ENCODE measurements at regions not wholly inside any gene's neighbourhood (a gene's known extent, or its start where the extent isn't known, plus 50 kb on each side); places are given as distances from the start of the nearest gene placed in this dataset.

- WGBS, 2 donors, result 58 to 59% methylated on average over 3 of the region's 3 CpGs
- DNase-seq (ENCODE audit: low spot score in 2 of 2), result no peak
- TF ChIP-seq POLR2A (IDR thresholded peaks at IDR 0.05), result no peak
- no peak for TF ChIP-seq CTCF (IDR thresholded peaks at IDR 0.05)
- intact Hi-C loops (cut with DNase I; ENCODE audit: low total_unique reads), result no loop called here
- no peak overlapping the region for H3K4me3 ChIP-seq (ENCODE audit: low read depth, poor library complexity, severe bottlenecking)
These were observed 233.2 kb upstream of the MBL2 start for GRCh38 chr10:53005612-53006345.

DNA sequence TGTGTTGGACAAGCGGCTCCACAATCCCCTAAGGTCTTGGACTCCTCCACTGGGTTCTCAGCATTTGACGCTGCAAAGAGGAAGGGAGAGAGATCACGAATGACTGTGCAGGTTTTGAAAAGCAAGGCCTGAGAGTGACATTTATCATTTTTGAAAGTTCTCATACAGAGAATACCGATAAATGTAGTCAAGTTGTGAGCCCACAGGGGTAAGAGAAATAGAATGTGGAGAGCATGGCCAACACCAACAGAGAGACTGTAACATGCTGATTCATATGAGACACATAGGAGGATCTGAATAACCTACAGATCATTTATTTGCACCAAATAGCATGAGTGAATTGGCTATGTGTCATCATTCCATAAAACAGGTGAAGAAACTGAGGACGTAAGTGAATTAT lies 230.5 kb upstream of the MBL2 start:
- no peak for TF ChIP-seq POLR2A (IDR thresholded peaks at IDR 0.05)
- TF ChIP-seq CTCF (IDR thresholded peaks at IDR 0.05), result no peak
- DNase-seq (ENCODE audit: low spot score in 2 of 2), result no peak
- 69 to 70% methylated on average over 5 of the region's 5 CpGs for WGBS, 2 donors
- intact Hi-C loops (cut with DNase I; ENCODE audit: low total_unique reads), result no loop called here
- H3K4me3 ChIP-seq (ENCODE audit: low read depth, poor library complexity, severe bottlenecking), result no peak overlapping the region

DNA sequence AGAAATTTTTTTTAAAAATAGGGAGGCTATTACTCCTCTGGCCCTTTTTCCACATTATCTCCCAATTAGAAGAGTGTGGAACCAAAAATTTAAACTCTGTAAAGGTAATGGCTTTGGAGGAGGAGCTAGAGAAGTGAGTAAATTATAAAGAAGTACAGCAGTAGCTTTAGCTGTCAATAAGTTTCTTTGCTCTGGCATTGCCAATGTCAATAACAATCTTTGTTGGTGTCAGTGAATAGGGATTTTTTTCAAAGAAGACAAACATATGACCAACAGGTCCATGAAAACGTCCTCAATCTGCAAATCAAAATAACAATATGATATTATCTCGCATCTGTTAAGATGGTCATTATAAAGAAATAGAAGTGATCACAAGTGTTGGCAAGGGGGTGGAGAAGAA lies 227.1 kb upstream of the MBL2 start:
- WGBS, 2 donors, result 62 to 67% methylated on average over 2 of the region's 2 CpGs
- intact Hi-C loops (cut with DNase I; ENCODE audit: low total_unique reads), result no loop called here
- TF ChIP-seq CTCF (IDR thresholded peaks at IDR 0.05) (no peak), POLR2A (IDR thresholded peaks at IDR 0.05) (no peak)
- H3K4me3 ChIP-seq (ENCODE audit: low read depth, poor library complexity, severe bottlenecking), result no peak overlapping the region
- DNase-seq (ENCODE audit: low spot score in 2 of 2), result no peak

- intact Hi-C loops (cut with DNase I; ENCODE audit: low total_unique reads), result no loop called here
- TF ChIP-seq CTCF (IDR thresholded peaks at IDR 0.05) (no peak), POLR2A (IDR thresholded peaks at IDR 0.05) (no peak)
- H3K4me3 ChIP-seq (ENCODE audit: low read depth, poor library complexity, severe bottlenecking), result no peak overlapping the region
- no peak for DNase-seq (ENCODE audit: low spot score in 2 of 2)
- 87 to 91% methylated on average over 2 of the region's 2 CpGs for WGBS, 2 donors
These were observed 226.7 kb upstream of the MBL2 start for GRCh38 chr10:52999258-52999657.

- no peak for DNase-seq (ENCODE audit: low spot score in 2 of 2)
- no peak for TF ChIP-seq CTCF (IDR thresholded peaks at IDR 0.05)
- TF ChIP-seq POLR2A (IDR thresholded peaks at IDR 0.05), result no peak
- intact Hi-C loops (cut with DNase I; ENCODE audit: low total_unique reads), result no loop called here
- no peak overlapping the region for H3K4me3 ChIP-seq (ENCODE audit: low read depth, poor library complexity, severe bottlenecking)
These were observed 224.4 kb upstream of the MBL2 start for GRCh38 chr10:52997007-52997406.

DNA sequence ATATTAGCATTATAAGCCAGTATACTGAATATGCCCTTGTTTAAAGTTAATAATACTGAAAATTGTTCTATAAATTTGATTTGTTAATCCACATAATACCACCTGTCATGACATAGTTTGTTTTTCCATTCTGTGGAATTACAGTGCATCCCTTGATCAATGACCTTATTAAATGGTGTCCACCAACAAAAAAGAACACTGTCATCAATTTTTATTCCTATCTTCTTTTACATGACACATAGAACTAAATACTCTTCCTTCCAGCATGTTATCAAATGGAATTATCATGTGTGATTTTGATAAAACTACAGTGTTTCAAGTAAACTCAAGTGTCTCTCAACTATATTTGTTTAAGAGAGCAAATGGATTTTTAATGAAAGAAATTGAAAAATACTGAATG lies 221.8 kb upstream of the MBL2 start:
- intact Hi-C loops (cut with DNase I; ENCODE audit: low total_unique reads), result no loop called here
- no peak for DNase-seq (ENCODE audit: low spot score in 2 of 2)
- no peak for TF ChIP-seq POLR2A (IDR thresholded peaks at IDR 0.05)
- TF ChIP-seq CTCF (IDR thresholded peaks at IDR 0.05), result no peak
- no peak overlapping the region for H3K4me3 ChIP-seq (ENCODE audit: low read depth, poor library complexity, severe bottlenecking)
